Umbilical cord (tissue), 1 donor: ENCODE measurements at regions not wholly inside any gene's neighbourhood (a gene's known extent, or its start where the extent isn't known, plus 50 kb on each side); places are given as distances from the start of the nearest gene placed in this dataset.
"Not testable (repeated sequence)": the region's sequence is repeated elsewhere in the genome, so short reads cannot be mapped to it uniquely, and the experiment has no call there.

Experiments
- DNase-seq: peaks from one replicate; pipeline ENCODE4 v3.0.0-alpha.2; 2015; ENCODE audit warnings: low spot score

GRCh38 chr4:8717470-8717869, 124.9 kb downstream of the CPZ start:
- DNase-seq, result not testable (repeated sequence)

DNA sequence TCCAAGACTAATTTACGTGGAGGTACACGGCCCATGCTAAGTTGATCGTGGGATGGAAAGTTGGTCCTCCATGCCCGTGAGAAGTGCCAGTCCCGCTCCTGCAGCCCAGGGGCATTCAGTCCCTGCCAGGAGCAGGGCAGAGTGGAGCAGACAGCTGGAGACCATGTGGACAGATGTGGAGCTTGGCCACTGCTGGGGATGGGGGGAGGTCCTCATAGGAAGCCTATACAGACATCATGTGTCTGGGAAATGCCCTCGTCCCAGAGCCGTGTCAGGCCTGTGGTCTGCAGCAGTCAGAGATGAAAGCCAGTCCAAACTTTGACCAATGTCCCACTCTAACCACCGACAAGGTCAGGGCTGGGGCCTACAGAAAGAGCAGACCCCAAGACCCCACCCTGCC, 118.4 kb downstream of the CPZ start:
- no peak for DNase-seq

- DNase-seq, result no peak
Measured at GRCh38 chr4:8710416-8710815, 117.9 kb downstream of the CPZ start.

GRCh38 chr4:8709729-8710360, 117.3 kb downstream of the CPZ start:
- no peak for DNase-seq

- no peak for DNase-seq
Measured at GRCh38 chr4:8709050-8709728, 116.6 kb downstream of the CPZ start.

DNA sequence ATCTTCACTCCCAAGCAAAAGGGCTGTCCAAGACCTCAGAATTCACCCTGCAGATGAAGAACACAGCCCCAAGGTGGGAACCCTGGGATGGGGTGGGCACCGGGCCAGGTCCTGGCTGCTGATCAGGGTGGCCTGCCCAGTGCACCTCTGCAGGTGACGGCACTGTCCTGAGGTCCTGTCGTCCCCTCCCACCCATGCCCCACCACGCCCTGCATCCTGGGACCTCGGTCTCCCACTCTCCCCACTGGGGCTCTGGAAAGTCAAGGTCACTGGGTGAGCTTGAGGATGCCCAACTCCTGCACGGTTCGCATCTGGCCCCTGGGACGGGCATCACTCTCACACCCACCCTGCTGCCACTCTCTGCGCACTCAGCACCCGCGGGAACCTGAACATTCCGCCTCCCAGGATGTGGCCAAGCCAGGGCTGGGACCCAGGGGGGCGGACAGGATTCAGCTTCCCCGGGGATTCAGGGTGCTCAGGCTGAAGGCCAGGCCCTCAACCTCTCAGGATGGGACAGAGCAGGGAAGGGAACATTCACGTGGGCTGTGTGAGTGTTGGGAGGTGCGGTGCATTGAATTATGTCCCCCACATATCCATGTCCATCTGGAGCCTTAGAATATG, 115.9 kb downstream of the CPZ start:
- DNase-seq, result no peak

GRCh38 chr4:8707045-8707781, 114.6 kb downstream of the CPZ start:
- DNase-seq, result no peak

DNA sequence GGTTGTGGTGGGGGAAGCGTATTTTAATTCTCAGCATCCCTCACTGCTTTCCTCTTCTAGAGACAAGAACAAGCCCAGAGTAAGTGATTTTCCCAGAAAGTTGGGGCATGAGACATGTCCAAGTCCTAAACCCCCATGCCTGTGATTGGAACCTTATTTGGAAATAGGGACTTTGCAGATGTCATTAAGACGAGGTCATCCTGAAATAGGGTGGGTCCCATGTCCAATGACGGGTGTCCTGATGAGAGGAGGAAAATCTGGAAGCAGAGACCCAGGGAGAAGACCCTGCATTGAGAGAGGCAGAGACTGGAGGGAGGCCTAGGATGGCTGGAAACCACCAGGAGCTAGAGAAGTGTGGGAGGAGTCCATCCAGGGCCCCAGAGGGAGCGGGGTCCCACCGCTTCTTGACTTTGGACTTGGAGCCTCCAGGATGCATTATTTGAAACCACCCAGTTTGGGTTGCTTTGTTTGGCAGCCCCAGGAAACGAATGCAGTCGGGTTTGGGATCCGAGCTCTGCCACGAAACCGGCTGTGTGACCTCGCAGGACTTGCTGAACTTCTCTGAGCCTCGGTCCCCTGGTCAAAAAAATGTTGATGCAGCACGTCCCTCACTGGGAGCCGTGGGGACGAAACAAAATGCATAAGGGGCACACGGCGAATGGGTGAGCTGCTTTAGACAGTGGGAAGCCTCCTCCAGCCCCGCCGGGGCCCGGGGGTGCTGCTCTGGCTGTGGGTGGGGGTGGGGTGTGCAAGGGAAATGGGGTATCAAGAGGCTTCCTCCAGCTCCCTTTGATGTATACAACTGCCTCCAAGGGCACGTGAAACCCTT, 113.9 kb downstream of the CPZ start:
- no peak for DNase-seq

- no peak for DNase-seq
Measured at GRCh38 chr4:8705161-8706145, 112.9 kb downstream of the CPZ start.

- DNase-seq, result no peak
Measured at GRCh38 chr4:8704632-8705031, 112.1 kb downstream of the CPZ start.

DNA sequence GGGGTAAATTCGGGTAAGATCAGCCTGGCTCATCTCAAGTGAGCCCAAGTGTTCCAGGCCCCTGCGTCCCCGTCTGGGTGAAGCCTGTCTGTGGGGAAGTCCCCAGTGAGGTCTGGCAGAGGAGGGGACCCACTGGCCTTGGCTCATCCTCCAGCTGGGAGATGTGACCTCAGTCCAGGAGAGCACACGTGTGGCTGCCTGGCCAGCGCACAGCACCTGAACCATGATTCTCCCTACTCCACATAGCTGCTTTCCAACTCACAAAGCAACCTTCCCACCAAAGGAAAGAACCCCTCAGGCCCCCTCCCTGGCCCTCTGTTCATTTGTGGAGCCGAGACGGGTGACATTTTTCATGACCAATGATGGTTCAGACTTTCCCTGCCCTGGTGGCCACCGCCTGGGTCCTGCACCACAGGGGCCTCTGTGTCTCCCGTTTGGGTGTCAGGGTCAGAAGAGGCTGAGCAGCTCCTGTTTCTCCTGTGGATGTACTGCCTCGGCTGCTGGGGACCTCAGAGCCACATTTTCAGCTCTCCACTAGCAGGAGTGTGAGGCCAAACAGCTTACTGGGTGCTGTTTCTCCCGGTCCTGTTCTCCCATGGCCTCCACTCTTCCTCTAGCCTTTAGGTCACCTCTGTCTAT, 111.4 kb downstream of the CPZ start:
- DNase-seq, result no peak

- DNase-seq, result no peak
Measured at GRCh38 chr4:8703401-8703696, 110.8 kb downstream of the CPZ start.

DNA sequence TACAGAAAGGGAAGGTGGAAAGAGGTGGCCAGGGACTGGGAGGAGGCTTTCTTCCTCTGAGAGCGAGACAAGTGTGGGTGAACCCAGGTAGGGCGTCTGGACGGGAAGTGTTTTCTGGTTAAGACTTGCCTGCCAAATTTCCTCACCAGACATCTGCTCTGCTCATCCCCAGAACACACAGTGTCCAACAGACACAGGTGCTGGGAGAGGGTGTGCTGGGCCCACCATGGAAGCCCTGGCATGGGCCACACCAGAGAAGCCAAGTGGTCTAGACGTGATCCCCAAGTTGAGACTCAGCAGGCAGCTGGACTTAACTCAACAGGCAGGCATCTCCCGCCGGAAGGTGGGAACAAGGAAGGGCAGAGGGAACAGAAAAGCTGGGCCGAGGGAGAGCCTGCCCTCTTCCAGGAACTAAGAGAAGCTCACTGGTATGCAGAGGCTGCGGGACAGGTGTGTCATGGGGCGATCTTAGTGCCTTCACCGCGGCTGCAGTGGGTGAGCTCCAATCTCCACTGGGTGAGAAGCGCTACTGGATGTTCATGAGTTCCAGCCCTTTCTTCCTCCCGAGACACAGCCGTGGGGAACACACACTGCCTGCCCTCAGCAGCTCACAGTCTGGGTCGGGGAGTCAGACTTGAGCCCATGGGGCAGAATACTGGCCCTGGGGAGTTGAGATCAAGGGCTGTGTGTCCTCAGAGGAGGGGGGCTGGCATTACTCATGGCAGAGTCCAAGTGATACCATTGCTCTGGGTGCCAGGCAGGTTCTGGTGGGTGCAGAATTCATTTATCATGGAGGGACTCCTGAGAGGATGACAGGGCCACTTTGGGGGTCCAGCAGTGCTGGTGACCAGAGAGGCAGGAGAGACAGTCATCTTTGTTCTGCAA, 110.2 kb downstream of the CPZ start:
- DNase-seq, result no peak

- no peak for DNase-seq
Measured at GRCh38 chr4:8702020-8702495, 109.5 kb downstream of the CPZ start.

GRCh38 chr4:8701126-8702019, 108.8 kb downstream of the CPZ start:
- no peak for DNase-seq

DNA sequence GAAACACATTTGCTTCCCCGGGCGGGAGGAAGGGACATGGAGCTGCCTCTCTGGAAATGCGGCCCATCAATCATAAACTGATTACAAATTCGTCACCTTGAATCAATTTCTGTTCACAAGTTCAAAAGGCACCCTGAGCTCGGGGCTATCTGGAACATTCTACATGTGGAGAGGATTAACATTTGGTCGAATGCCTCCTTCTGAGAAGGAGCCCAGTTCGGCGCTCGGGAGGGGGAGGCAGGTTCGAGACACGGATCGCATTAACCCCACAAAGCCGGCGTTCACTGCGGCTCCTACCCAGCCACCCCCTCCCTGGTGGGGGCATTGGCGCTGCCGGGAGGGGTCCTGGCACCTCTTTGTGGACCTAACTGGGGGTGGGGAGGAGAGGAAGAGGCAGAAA, 108.0 kb downstream of the CPZ start:
- no peak for DNase-seq

- no peak for DNase-seq
Measured at GRCh38 chr4:8699479-8700145, 107.0 kb downstream of the CPZ start.
